SK-N-SH treated with all-trans-retinoic acid at 6 μM for 48 hours (cell line): ENCODE measurements at regions not wholly inside any gene's neighbourhood (a gene's known extent, or its start where the extent isn't known, plus 50 kb on each side); places are given as distances from the start of the nearest gene placed in this dataset.

ENCODE experiments used
- ATAC-seq: fragments of 200-7000 bp; cut with Tn5 transposase; 3 replicates; pipeline ENCODE4 v1.9.1; 2020; ENCODE audit warnings: mild to moderate bottlenecking, moderate library complexity
- ARNTL ChIP-seq: fragments of 450-650 bp; formaldehyde crosslinking; IDR thresholded peaks from 2 replicates; pipeline ENCODE4 v1.5.0; 2020; ENCODE audit warnings: low read depth, mild to moderate bottlenecking, moderate library complexity, borderline replicate concordance
- BACH2 ChIP-seq: fragments of 250-450 bp; sonication (Bioruptor Pico); IDR thresholded peaks from 2 replicates; pipeline ENCODE4 v1.9.0; 2021; ENCODE audit warnings: mild to moderate bottlenecking, borderline replicate concordance
- CSDC2 ChIP-seq: fragments of 250-450 bp; sonication (Bioruptor Pico); IDR thresholded peaks from 2 replicates; pipeline ENCODE4 v1.5.0; 2020; ENCODE audit warnings: mild to moderate bottlenecking, moderate library complexity
- CSRNP3 ChIP-seq: fragments of 250-450 bp; sonication (Bioruptor Pico); IDR thresholded peaks from 2 replicates; pipeline ENCODE4 v1.5.1; 2021; ENCODE audit warnings: mild to moderate bottlenecking, moderate library complexity
- ESRRG ChIP-seq: fragments of 250-450 bp; sonication (Bioruptor Pico); IDR thresholded peaks from 2 replicates; pipeline ENCODE4 v1.6.1; 2021; ENCODE audit warnings: mild to moderate bottlenecking
- GLIS3 ChIP-seq: fragments of 250-450 bp; sonication (Bioruptor Pico); IDR thresholded peaks from 2 replicates; pipeline ENCODE4 v1.5.0; 2020; ENCODE audit warnings: mild to moderate bottlenecking, moderate library complexity
- ISL1 ChIP-seq: fragments of 250-450 bp; sonication (Bioruptor Pico); IDR thresholded peaks from 2 replicates; pipeline ENCODE4 v2.1.2; 2022; ENCODE audit warnings: mild to moderate bottlenecking, moderate library complexity
- OSR1 ChIP-seq: fragments of 250-450 bp; sonication (Bioruptor Pico); IDR thresholded peaks from 2 replicates; pipeline ENCODE4 v1.8.0; 2022; ENCODE audit warnings: moderate library complexity, mild to moderate bottlenecking, inconsistent platforms
- POU6F1 ChIP-seq: fragments of 250-450 bp; sonication (Bioruptor Pico); IDR thresholded peaks from 2 replicates; pipeline ENCODE4 v1.8.0; 2021; ENCODE audit warnings: low read depth, mild to moderate bottlenecking, moderate library complexity, borderline replicate concordance
- PPARA ChIP-seq: fragments of 250-450 bp; sonication (Bioruptor Pico); IDR thresholded peaks from 2 replicates; pipeline ENCODE4 v1.5.0; 2020; ENCODE audit warnings: mild to moderate bottlenecking, borderline replicate concordance
- RARB ChIP-seq: fragments of 250-450 bp; sonication (Bioruptor Pico); IDR thresholded peaks from 2 replicates; pipeline ENCODE4 v1.8.0; 2021; ENCODE audit warnings: mild to moderate bottlenecking, moderate library complexity
- SNAI2 ChIP-seq: fragments of 250-450 bp; sonication (Bioruptor Pico); IDR thresholded peaks from 2 replicates; pipeline ENCODE4 v1.5.0; 2020; ENCODE audit warnings: mild to moderate bottlenecking, moderate library complexity
- TCF4 ChIP-seq: fragments of 250-450 bp; sonication (Bioruptor Pico); IDR thresholded peaks from 2 replicates; pipeline ENCODE4 v1.8.0; 2021; ENCODE audit warnings: mild to moderate bottlenecking, moderate library complexity, borderline replicate concordance
- TOX ChIP-seq: fragments of 250-450 bp; sonication (Bioruptor Pico); IDR thresholded peaks from 2 replicates; pipeline ENCODE4 v1.8.0; 2021; ENCODE audit warnings: mild to moderate bottlenecking, moderate library complexity, borderline replicate concordance
- TSHZ2 ChIP-seq: fragments of 250-450 bp; sonication (Bioruptor Pico); IDR thresholded peaks from 2 replicates; pipeline ENCODE4 v1.5.0; 2020; ENCODE audit warnings: mild to moderate bottlenecking, moderate library complexity
- ZC3H10 ChIP-seq: fragments of 250-450 bp; sonication (Bioruptor Pico); IDR thresholded peaks from 2 replicates; pipeline ENCODE4 v1.5.1; 2021; ENCODE audit warnings: mild to moderate bottlenecking, moderate library complexity
- ZFP3 ChIP-seq: fragments of 250-450 bp; sonication (Bioruptor Pico); IDR thresholded peaks from 2 replicates; pipeline ENCODE4 v1.5.0; 2020; ENCODE audit warnings: mild to moderate bottlenecking, moderate library complexity
- ZNF70 ChIP-seq: fragments of 450-650 bp; formaldehyde crosslinking; IDR thresholded peaks from 2 replicates; pipeline ENCODE4 v1.5.0; 2020; ENCODE audit warnings: mild to moderate bottlenecking, moderate library complexity
- ZNF8 ChIP-seq: fragments of 450-650 bp; formaldehyde crosslinking; IDR thresholded peaks from 2 replicates; pipeline ENCODE4 v1.5.0; 2020; ENCODE audit warnings: mild to moderate bottlenecking, moderate library complexity
- TF ChIP-seq, protein P1 (sequence below): fragments of 250-450 bp; sonication (Bioruptor Pico); IDR thresholded peaks from 2 replicates; pipeline ENCODE4 v1.8.0; 2020; ENCODE audit warnings: mild to moderate bottlenecking, moderate library complexity, borderline replicate concordance
- TF ChIP-seq, protein P2 (sequence below): fragments of 250-450 bp; sonication (Bioruptor Pico); IDR thresholded peaks from 2 replicates; pipeline ENCODE4 v1.5.1; 2020; ENCODE audit warnings: low read depth, mild to moderate bottlenecking, moderate library complexity

GRCh38 chr1:90782046-90782445 is 64.9 kb upstream of the BARHL2 start (continued):
- TF ChIP-seq, protein P1, sequence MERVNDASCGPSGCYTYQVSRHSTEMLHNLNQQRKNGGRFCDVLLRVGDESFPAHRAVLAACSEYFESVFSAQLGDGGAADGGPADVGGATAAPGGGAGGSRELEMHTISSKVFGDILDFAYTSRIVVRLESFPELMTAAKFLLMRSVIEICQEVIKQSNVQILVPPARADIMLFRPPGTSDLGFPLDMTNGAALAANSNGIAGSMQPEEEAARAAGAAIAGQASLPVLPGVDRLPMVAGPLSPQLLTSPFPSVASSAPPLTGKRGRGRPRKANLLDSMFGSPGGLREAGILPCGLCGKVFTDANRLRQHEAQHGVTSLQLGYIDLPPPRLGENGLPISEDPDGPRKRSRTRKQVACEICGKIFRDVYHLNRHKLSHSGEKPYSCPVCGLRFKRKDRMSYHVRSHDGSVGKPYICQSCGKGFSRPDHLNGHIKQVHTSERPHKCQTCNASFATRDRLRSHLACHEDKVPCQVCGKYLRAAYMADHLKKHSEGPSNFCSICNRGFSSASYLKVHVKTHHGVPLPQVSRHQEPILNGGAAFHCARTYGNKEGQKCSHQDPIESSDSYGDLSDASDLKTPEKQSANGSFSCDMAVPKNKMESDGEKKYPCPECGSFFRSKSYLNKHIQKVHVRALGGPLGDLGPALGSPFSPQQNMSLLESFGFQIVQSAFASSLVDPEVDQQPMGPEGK (CRISPR knock-in tag) = no peak
- TF ChIP-seq POU6F1 (CRISPR knock-in tag) = no peak
- TF ChIP-seq GLIS3 = no peak
- no peak for TF ChIP-seq ZFP3
- no peak for TF ChIP-seq BACH2

DNA sequence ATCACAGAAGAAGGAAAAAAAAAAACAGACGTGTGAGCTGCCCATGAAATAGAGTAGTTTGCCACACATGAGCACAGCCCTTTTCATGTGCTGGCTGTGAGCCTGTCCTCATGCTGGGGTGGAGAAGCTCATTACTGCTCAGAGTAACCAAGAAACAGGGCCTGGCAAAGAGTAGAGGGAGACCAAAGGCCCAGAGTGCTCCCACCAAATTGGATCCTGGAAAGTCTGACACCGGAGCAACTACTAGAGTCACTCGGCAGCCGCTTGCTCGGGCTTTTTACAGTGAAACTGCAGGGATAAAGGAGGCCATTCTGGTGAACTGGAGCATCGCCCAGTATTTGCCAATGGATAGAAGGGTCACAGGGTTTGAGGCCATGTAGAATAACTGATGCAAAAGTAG is 64.4 kb upstream of the BARHL2 start:
- TF ChIP-seq, protein P1 (CRISPR knock-in tag) = no peak
- TF ChIP-seq ARNTL = no peak
- no peak for TF ChIP-seq OSR1 (CRISPR knock-in tag)
- no peak for TF ChIP-seq ZNF70 (CRISPR knock-in tag)
- TF ChIP-seq ZNF8 (CRISPR knock-in tag) = no peak
- TF ChIP-seq TOX = no peak
- TF ChIP-seq, protein P2, sequence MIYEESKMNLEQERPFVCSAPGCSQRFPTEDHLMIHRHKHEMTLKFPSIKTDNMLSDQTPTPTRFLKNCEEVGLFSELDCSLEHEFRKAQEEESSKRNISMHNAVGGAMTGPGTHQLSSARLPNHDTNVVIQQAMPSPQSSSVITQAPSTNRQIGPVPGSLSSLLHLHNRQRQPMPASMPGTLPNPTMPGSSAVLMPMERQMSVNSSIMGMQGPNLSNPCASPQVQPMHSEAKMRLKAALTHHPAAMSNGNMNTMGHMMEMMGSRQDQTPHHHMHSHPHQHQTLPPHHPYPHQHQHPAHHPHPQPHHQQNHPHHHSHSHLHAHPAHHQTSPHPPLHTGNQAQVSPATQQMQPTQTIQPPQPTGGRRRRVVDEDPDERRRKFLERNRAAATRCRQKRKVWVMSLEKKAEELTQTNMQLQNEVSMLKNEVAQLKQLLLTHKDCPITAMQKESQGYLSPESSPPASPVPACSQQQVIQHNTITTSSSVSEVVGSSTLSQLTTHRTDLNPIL (CRISPR knock-in tag) = no peak
- no peak for TF ChIP-seq PPARA
- TF ChIP-seq CSRNP3 (CRISPR knock-in tag) = no peak
- no peak for TF ChIP-seq TCF4
- no peak for TF ChIP-seq ZC3H10 (CRISPR knock-in tag)
- no peak for TF ChIP-seq ZFP3
- no peak for ATAC-seq

DNA sequence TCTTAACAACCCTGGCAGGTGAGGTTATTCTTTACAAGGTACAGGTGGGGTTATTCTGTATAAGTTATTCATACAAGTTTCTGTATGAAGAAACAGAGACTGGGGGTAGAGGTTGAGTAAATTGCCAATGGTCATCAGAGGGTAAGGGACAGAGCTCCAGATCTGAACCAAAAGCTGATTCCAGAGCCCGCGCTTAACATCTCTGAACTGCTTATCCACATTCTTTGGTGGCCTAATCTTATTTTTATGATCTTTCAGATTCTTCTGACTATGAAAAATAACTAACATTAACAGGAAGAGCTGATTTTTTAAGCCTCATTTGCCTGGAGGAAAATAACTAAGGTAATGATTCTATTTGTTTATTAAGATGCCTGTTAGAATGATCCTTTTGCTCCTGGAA is 63.9 kb upstream of the BARHL2 start:
- no peak for ATAC-seq
- TF ChIP-seq SNAI2 (CRISPR knock-in tag) = no peak

GRCh38 chr1:90779573-90779972 is 62.5 kb upstream of the BARHL2 start:
- no peak for ATAC-seq
- TF ChIP-seq BACH2 (no peak), OSR1 (CRISPR knock-in tag) (no peak), CSRNP3 (CRISPR knock-in tag) (no peak), ESRRG (CRISPR knock-in tag) (no peak), RARB (no peak), CSDC2 (CRISPR knock-in tag) (no peak), ISL1 (no peak), ZNF8 (CRISPR knock-in tag) (no peak), TOX (no peak), TSHZ2 (CRISPR knock-in tag) (no peak), ARNTL (no peak)
- TF ChIP-seq, protein P1 (CRISPR knock-in tag) = no peak
- TF ChIP-seq, all 23 proteins: peak for 0
